Activated CD8-positive, alpha-beta memory T cell treated with anti-CD3 and anti-CD28 coated beads, Interleukin-2, amount 50 U/mL, for 24 hours (primary cell): ENCODE measurements at regions not wholly inside any gene's neighbourhood (a gene's known extent, or its start where the extent isn't known, plus 50 kb on each side); places are given as distances from the start of the nearest gene placed in this dataset.

Experiments
- DNase-seq: peaks from one replicate; pipeline ENCODE4 v3.0.0-alpha.2; 2020; ENCODE audit errors: extremely low read depth

- no peak for DNase-seq
Observed at GRCh38 chr14:62006116-62006731, 244.0 kb downstream of the SNAPC1 start.

GRCh38 chr14:62015243-62015642, 253.0 kb downstream of the SNAPC1 start:
- DNase-seq = no peak

- no peak for DNase-seq
Observed at GRCh38 chr14:62015945-62016344, 253.7 kb downstream of the SNAPC1 start.

- DNase-seq = no peak
Observed at GRCh38 chr14:62017651-62018230, 255.5 kb downstream of the SNAPC1 start.

DNA sequence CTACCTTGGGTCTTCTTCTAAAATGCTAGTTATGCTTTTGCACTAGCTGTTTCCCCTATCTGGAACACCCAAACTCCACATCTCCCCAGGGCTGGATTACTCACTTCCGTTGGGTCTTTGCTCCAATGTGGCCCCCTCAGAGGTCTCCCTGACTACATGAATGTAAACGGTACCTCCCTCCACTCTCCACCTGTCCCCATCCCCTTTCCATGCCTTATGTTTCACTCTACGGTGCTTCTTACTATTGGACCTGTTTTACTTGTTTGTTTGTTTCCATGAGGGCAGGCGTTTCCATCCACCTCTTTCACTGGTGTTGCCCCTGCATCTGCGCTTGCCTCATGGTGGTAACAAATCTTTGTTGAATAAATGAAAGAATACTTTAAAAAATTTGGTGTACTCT, 256.4 kb downstream of the SNAPC1 start:
- DNase-seq = no peak

DNA sequence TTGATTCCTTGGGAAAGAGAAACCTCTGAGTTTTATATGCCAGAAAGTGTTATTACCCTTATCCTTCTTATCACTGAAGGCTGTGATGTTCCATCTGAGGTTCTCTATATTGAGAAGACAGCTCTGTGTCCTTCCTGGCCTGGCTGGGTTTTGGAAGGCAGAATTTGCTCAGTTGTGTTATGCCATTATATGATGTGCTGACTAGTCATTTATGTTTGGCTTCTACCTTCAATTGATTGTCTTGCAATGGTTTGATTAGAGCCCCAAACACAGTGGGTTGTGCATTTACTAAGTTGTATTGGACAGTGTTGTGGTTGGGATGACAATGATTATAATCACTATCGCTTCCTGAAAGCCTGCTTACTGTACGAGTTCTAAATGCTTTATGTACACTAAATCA, 265.7 kb downstream of the SNAPC1 start:
- no peak for DNase-seq

GRCh38 chr14:62029569-62029924, 267.3 kb downstream of the SNAPC1 start:
- DNase-seq = no peak

- no peak for DNase-seq
Observed at GRCh38 chr14:62030387-62030786, 268.2 kb downstream of the SNAPC1 start.

GRCh38 chr14:62031504-62031903, 269.3 kb downstream of the SNAPC1 start:
- DNase-seq = no peak

DNA sequence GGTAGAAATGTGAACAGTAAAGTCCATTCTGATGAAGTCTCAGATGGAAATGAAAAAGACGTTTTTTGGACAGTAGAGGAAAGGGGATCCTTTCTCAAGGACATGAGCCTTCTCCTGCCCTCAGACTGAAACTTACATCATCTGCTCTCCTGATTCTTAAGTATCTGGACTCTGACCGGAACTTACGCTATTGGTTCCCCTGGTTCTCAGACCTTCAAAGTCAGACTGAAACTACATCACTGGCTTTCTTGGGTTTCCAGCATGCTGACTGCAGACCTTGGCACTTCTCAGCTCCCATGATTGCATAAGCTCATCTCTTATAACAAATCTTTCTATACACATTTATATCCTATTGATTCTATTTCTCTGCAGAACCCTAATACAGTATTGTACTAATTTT, 291.0 kb downstream of the SNAPC1 start:
- DNase-seq = no peak

DNA sequence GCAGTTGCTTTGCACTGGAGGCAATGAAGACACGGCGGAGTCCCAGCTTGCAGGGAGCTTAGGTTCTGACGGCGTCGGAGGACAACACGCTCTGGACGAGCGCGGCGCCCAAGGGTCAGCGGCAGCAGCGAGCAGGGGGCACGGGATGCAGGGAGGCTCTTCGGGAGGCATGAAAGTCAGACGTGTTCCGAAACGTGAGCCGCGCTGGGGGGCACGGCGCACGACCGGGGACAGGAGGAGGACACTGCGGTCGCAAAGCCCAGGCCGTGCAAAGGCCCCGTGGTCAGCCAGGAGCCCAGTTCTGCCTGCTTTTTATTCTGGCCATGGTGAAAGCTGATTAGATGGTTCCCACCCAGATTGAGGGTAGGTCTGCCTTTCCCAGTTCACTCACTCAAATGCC, 294.6 kb downstream of the SNAPC1 start:
- no peak for DNase-seq

- no peak for DNase-seq
Observed at GRCh38 chr14:62062645-62063044, 300.4 kb downstream of the SNAPC1 start.

DNA sequence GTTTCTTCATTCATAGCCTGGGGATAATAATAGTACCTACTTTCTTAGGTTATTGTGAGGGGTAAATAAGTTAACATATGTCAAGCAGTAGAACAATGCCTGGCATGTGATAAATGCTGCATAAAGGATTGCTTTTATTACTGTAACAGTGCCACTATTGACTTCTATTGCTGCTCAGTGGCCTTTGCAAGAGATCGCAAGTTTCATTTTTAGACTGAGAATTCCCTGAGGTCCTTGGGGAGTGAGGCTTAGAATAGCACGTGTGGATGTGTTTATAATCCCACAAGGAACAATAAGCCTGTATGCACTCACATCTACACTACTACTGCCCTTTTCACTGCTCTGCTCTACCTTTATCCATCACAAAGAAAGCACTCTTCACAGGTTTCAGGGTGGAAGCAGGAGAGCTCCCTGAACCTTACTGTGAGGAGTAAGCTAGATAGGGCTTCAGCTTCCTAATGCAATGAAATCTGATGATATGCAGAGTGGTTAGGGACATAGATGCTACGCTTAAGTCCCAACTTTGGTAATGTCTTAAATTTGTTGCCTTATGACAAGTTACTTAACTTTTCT, 302.6 kb downstream of the SNAPC1 start:
- DNase-seq = no peak

- DNase-seq = no peak
Observed at GRCh38 chr14:62066304-62066703, 304.1 kb downstream of the SNAPC1 start.

DNA sequence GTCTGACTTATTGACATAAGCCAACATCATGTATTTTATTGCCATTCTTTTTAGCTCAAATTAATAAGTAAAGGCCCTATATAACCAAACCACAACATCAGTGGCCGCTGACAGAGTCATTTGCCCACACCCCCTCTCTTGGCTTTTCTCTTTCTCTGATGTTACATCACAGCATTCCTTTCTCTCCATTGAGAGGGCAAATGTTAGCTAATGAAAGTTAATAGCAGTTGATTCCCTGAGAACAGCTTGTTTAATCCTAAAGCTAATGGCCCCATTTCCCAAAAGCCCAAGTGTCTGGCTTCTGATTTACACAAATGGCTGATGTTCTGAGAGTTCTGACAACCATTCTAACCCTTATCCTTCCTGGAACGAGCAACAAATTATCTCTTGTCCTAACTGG, 308.8 kb downstream of the SNAPC1 start:
- DNase-seq = no peak

DNA sequence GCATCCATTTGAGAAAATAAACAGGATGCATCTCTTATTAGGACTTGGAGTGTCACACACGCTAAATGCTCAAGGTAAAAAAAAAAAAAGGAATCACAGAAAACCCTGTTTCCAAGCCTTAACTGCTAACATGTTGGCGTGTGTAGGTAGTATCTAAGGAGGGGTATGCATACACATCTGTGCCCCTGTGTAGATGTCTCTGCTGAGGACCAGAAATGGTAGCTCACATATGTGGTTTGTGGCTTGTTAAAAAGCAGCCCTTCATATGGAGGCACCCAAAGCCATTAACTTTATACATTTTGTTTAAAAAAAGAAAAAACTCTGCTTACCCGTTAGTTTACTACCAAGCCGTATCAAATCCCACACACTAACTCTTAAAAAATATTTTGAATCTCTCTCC, 314.1 kb downstream of the SNAPC1 start:
- DNase-seq = no peak

DNA sequence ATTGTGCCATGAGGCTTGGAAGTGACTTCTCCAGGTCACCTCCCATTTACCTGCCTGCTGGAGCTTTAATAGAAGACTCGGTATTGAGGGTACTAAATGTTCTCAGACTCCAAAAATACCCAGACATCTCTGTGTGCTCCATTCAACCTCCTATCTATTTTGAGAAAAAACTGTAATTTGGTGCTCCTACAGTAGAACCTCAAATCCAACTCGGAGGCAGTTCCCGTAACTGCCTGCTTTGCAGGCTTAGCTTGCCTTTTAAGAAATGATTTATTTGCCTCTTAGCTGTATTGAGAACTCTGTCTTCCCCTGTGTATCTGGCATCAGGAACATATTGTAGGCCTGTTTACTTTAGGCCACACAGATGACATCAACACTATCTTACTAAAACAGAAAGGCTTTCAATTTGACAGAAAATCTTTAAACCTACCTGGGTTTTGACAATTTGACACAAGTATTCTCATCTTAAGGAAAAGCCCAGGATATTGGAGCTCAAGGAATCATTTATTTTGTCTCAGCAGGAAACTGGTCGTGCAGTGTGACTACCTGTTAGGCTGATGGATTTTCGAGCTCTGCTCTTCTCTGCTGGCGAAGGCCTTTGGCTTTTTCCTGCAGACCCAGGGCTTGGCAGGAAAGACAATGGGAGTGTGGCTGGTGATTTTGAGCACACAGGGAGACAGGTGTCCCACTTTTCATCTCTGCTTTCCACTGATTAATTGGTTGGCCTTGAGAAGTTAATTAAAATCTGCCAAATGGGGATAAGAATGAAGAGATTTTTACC, 314.8 kb downstream of the SNAPC1 start:
- DNase-seq = no peak

- DNase-seq = no peak
Observed at GRCh38 chr14:62077676-62078261, 315.5 kb downstream of the SNAPC1 start.

DNA sequence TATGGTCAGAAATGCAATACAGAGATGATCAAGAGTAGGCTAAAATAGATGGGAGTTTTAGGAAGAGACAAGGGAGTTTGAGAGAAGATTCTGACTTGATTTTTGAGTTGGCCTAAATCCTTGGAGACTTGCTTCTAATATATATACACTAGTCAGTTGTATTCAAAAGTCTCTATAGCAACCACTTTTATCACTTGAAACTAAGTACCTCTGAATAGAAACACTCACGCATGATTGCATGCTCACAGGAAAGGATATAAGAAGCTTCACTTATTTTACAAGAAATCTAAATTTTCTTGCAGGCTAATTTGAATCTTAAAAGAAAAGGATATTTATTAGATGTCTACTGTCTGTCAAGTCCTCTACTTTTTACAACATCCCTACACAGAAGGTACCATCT, 316.8 kb downstream of the SNAPC1 start:
- DNase-seq = no peak

GRCh38 chr14:62081012-62081612, 318.9 kb downstream of the SNAPC1 start:
- DNase-seq = no peak

GRCh38 chr14:62081951-62082350, 319.7 kb downstream of the SNAPC1 start:
- DNase-seq = no peak

DNA sequence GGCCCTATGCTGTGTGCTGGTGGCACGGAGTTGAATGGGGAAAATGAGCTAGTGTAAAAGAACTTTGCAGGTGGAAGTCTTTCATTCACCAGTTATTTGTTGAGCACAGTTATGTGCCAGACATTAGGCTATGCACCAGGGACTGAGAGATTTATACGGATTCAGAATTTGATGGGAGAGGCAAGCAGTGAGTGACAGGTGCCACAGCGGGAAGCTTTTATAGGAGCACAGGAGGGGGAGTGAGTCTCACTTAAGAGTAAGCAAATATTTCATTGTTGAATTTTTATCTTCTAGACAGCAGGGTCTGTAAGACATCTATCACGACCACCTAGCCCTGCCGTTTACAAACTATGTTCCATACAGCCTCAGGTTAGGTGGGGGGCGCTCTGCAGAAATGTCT, 320.6 kb downstream of the SNAPC1 start:
- DNase-seq = no peak
